ENCODE measurements at regions not wholly inside any gene's neighbourhood (a gene's known extent, or its start where the extent isn't known, plus 50 kb on each side); places are given as distances from the start of the nearest gene placed in this dataset.
A peak's percentile ranks its signal among the peaks of the same experiment; 100 is the strongest.

DNA sequence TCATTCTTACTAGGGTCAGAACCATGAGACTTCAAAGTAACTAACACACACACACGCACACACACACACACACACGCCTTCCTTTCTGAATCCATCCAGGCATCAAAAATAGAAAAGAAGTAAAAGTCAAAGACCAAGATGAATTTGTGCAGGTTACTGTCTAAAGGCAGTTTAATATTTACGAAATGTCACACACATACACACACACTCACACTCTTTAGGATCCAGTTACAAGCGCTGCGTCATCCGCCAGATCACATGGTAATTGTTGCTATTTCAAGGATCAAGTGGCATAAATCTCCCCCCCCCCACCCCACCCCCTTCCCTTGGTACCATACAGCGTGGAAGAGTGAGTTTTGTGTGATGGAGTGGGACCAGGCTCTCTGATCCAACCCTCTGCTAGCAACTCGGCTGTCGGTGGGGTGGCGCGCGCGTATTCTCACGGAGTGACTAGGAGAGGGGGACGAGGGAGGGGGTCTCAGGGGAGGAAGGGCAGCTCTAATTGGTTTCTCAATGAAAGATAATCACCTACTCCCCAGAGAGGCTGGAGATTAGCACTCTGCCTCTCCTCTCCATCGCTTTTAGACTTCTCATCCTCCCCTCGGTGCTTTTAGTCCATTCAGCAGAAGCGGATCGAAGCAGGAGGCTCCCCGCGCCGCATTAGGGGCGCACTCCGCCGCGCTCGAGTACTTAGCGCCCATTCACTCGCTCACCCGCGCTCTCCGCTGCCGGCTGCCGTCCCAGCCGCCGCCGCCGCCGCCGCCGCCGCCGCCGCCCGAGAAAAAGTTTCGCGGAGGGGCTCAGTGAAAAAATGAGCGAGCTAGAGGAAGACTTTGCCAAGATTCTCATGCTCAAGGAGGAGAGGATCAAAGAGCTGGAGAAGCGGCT lies 83.5 kb upstream of the PRKG1 start:
- no peak for DNase-seq
- Mint-ChIP-seq H3K27ac (no peak overlapping the region), H3K4me3 (peak overlapping the region; percentile 55), H3K27me3 (peaks cover 68% of the 10 kb centered on the region), H3K4me1 (peaks cover 7% of the 10 kb centered on the region), H3K36me3 (no peaks in the 10 kb centered on the region), H3K9me3 (ENCODE audit: low read depth) (no peaks in the 10 kb centered on the region)
- CTCF ChIA-PET = no interaction called here
- ATAC-seq = peak; percentile 42

DNA sequence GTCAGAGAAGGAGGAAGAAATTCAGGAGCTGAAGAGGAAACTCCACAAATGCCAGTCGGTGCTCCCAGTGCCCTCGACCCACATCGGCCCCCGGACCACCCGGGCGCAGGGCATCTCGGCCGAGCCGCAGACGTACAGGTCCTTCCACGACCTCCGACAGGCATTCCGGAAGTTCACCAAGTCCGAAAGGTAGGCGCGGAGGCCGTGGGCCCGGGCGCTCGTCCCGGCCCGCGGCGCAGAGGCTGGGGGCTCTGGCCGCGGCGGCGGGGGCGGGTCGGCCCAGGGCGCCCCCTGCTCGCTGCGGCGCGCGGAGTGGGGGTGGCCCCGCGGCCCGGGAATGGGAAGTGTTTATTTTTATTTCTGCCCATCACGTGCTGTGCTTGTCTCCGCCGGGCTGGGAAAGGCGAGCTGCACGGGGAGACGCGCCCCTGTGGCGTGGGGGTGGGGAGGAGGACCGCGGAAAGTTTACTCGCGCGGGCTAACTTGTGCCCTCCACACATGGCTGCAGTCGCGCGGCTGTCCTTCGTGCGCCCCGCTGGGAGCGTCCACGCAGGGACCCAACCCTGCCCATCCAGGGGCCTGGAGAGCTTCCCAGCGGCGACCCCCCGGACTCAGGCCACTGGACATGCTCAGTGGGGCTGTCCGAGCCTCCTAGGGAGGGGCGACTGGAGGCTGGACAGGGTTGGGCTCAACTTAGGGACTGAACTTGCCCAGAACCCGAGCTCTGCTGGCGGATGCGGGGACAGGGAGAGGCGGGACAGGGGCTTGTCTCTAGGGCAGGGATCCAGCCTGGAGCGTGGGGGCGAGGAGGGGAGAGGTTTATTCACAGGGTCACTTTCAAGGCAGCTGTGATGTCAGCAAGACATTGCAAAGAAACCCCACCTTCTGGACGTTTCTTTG lies 82.6 kb upstream of the PRKG1 start:
- Mint-ChIP-seq H3K9me3 (ENCODE audit: low read depth) (no peaks in the 10 kb centered on the region), H3K36me3 (no peaks in the 10 kb centered on the region), H3K4me1 (peaks cover 7% of the 10 kb centered on the region), H3K27ac (no peak overlapping the region), H3K27me3 (peaks cover 74% of the 10 kb centered on the region), H3K4me3 (peak overlapping the region; percentile 55)
- no peak for ATAC-seq
- CTCF ChIA-PET = no interaction called here
- no peak for DNase-seq

DNA sequence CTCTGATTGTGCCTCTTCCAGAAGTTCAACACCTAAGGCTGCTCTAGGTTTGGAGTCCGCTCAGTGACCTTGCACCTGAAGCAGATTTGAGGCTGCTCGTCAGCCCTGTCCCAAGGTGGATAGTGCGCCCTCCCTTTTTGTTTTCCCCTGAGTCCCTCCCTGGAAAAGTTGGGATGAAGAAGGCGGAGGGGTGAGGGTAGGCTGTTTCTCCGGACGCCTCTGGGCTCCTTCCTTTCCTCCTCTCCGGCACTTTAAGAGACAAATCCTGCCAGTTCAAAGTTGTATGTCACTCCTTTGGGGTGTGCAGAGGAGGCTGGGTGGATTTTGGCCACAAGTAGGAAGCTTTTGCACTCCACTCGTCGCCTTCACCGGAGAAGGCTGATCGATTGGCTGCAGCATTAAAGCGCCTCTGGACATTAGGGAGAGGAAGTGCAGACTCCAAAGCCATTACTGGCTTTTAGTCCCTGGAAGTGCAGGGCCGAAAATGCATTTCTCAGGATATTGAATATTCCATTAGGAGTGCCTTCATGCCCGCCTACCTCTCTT lies 81.9 kb upstream of the PRKG1 start:
- DNase-seq (no peak), ATAC-seq (no peak)
- no peak overlapping the region for H3K27ac Mint-ChIP-seq
- no peak overlapping the region for H3K4me3 Mint-ChIP-seq
- H3K36me3 Mint-ChIP-seq = no peaks in the 10 kb centered on the region
- CTCF ChIA-PET = no interaction called here
- H3K9me3 Mint-ChIP-seq (ENCODE audit: low read depth) = no peaks in the 10 kb centered on the region
- H3K27me3 Mint-ChIP-seq = peaks cover 74% of the 10 kb centered on the region
- peaks cover 7% of the 10 kb centered on the region for H3K4me1 Mint-ChIP-seq

DNA sequence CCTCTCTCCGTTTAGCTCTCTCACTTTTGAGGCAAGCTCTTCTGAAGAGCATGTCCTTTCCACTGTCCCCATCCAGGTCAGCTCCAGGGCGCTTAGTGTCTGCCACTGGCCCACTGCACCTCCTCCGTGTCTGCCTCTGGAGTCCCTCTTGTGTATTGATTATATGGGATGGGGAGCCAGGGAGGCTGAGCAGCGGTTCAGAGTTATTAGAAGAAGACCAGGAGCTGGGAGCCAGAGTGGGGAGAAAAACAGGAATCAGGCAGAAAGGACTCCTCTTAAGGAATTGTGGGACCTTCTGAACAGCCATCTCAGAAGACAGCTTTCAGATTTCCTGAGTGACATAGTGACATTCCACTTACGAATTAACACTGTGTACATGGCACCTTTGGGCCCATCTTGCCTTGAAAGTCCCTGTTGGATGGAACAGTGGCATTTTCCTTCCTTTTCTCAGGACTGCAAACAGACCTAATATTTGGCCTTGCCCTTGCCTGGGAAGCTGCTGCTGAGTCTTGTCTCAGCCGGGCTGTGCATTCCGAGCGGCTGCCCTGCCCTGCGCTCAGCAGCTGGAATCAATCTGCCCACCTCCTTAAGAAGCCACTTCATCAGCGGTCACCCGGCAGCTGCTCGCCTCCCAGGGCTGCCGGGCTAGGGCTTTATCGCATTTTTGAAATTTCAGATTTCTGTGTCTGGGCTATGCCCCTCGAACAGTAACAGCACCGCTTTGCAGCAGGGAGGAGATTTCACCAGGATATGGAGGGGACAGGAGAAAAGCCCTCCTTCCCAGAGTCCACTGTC lies 81.1 kb upstream of the PRKG1 start:
- no peak for ATAC-seq
- DNase-seq = no peak
- peaks cover 73% of the 10 kb centered on the region for H3K27me3 Mint-ChIP-seq
- no peak overlapping the region for H3K4me3 Mint-ChIP-seq
- H3K9me3 Mint-ChIP-seq (ENCODE audit: low read depth) = no peaks in the 10 kb centered on the region
- no peaks in the 10 kb centered on the region for H3K36me3 Mint-ChIP-seq
- H3K4me1 Mint-ChIP-seq = peaks cover 7% of the 10 kb centered on the region
- CTCF ChIA-PET = no interaction called here
- H3K27ac Mint-ChIP-seq = no peak overlapping the region

DNA sequence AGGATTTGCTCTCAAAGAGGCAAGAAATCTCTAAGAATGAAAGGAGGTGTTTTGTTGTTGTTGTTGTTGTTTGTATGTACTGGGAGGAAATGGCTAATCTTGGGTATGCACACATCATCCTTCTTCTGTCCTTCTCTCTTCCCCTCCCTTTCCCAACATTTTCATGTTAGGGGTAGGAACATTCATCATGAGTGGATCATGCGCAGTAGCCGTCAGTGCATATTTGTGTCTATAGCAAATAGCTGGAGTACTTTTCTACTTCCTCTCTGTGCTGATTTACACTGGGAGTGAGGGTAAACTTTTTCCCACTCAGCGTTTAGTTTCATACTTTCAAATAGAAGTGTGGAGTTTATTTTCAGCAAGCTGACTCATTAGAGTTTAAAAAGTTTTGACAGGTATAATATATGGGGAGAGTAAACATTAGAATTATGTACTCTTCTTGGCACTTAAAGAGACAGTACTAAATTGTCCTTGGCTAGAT lies 80.5 kb upstream of the PRKG1 start:
- no peaks in the 10 kb centered on the region for H3K36me3 Mint-ChIP-seq
- CTCF ChIA-PET = no interaction called here
- H3K27ac Mint-ChIP-seq = no peak overlapping the region
- ATAC-seq (no peak), DNase-seq (no peak)
- H3K4me1 Mint-ChIP-seq = peaks cover 7% of the 10 kb centered on the region
- no peak overlapping the region for H3K4me3 Mint-ChIP-seq
- H3K27me3 Mint-ChIP-seq = peaks cover 69% of the 10 kb centered on the region
- no peaks in the 10 kb centered on the region for H3K9me3 Mint-ChIP-seq (ENCODE audit: low read depth)

DNA sequence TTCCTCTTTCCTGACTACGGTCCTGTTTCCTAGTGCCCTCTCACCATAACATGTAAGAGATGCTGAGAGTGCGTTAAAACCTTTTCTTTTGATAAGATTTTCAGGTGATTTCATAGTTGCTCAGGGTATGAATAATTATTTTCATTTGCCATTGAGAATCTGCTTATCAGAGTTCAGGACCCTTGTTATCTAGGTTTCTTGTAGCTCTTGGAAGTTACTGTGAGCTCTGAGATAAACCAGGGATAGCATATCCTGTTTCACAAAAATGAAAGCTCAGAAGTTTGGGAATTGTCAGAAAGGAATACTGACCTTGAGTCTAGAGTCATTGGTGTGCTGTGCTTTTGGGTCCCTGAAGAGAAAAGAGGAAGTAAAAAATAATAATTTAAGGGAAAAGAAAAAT lies 76.8 kb upstream of the PRKG1 start:
- no peak overlapping the region for H3K27ac Mint-ChIP-seq
- no peak for DNase-seq
- H3K4me1 Mint-ChIP-seq = no peaks in the 10 kb centered on the region
- H3K36me3 Mint-ChIP-seq = no peaks in the 10 kb centered on the region
- ATAC-seq = no peak
- CTCF ChIA-PET = no interaction called here
- H3K27me3 Mint-ChIP-seq = peaks cover 55% of the 10 kb centered on the region
- H3K4me3 Mint-ChIP-seq = no peak overlapping the region
- no peaks in the 10 kb centered on the region for H3K9me3 Mint-ChIP-seq (ENCODE audit: low read depth)

DNA sequence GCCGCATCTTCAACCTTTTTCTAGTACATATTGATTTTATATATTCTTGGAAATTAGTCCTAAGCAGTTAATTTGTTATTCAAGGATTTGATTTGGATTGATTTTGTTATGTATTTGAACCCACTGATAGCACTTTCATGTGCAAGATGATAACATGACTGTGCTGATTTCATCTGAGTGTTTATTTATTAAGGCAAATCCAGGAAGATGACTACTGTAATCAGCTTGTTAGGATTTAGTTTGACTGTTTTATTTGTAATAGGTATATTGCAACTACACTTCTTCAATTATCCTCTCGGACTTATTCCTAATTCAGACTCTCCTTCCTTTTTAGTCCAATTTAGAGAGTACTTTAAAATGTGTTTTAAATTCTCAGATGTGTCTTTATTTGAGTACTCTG lies 75.1 kb upstream of the PRKG1 start:
- H3K4me3 Mint-ChIP-seq = no peak overlapping the region
- CTCF ChIA-PET = no interaction called here
- no peak overlapping the region for H3K27ac Mint-ChIP-seq
- H3K4me1 Mint-ChIP-seq = no peaks in the 10 kb centered on the region
- no peaks in the 10 kb centered on the region for H3K36me3 Mint-ChIP-seq
- ATAC-seq (no peak), DNase-seq (no peak)
- H3K9me3 Mint-ChIP-seq (ENCODE audit: low read depth) = no peaks in the 10 kb centered on the region
- H3K27me3 Mint-ChIP-seq = peaks cover 39% of the 10 kb centered on the region

DNA sequence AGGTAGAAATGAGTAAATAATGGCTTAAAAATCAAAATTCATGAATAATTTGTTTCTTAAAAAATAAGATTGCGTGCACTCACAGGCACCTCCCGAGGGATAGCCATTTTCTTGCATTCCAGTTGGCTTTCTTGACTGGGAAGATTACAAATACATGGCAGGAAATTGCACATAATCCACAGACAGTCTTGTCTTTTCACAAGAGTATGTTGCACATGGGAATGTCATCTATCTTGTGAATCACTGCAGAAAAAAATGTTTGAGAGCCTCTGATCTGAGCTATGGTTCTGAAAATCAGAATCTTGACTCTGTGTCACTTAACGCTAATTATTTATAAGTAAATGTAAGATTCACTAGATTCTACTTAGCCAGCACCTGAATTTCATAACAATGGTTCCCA lies 74.1 kb upstream of the PRKG1 start:
- no peaks in the 10 kb centered on the region for H3K4me1 Mint-ChIP-seq
- ATAC-seq (no peak), DNase-seq (no peak)
- no peak overlapping the region for H3K27ac Mint-ChIP-seq
- no peaks in the 10 kb centered on the region for H3K9me3 Mint-ChIP-seq (ENCODE audit: low read depth)
- peaks cover 35% of the 10 kb centered on the region for H3K27me3 Mint-ChIP-seq
- H3K36me3 Mint-ChIP-seq = no peaks in the 10 kb centered on the region
- CTCF ChIA-PET = no interaction called here
- H3K4me3 Mint-ChIP-seq = no peak overlapping the region

DNA sequence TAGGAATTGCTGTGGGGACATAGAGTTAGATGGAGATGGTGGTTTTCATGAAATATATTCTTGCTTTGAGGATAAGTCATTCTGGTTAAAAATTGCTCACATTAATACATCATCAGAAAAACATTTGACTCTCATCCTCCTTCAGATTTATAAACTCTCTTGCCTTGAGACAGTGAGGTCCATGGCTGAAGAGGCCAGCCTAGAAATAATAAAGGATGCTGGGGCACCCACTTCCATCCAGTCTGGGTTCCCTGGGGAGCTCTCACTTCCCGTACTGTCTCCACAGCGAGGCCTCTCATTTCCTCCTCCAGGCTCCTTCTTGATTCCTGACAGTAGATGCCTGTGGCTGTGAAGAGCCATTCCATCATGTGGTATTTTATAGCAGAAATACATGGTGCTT lies 73.3 kb upstream of the PRKG1 start:
- ATAC-seq (no peak), DNase-seq (no peak)
- H3K4me3 Mint-ChIP-seq = no peak overlapping the region
- no peak overlapping the region for H3K27ac Mint-ChIP-seq
- CTCF ChIA-PET = no interaction called here
- peaks cover 33% of the 10 kb centered on the region for H3K27me3 Mint-ChIP-seq
- no peaks in the 10 kb centered on the region for H3K36me3 Mint-ChIP-seq
- no peaks in the 10 kb centered on the region for H3K9me3 Mint-ChIP-seq (ENCODE audit: low read depth)
- H3K4me1 Mint-ChIP-seq = no peaks in the 10 kb centered on the region

DNA sequence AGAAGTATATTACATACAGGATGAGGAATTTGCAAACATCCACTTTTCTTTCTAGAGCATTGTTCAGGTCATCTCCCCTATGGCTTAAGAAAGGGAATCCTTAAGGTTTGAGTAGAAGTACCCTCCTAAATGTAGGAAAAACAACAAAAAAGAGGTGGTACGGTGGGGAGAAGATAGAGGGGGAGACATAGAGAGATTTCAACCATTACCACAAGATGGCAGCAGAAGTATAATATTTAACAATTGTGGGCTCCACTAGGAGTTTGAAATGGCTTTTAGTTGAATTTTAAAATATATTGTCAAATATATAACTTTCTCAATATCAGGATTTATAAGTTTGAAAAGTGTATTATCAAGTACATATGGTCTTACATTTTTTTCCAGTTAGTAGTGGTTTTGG lies 72.7 kb upstream of the PRKG1 start:
- H3K27me3 Mint-ChIP-seq = peaks cover 28% of the 10 kb centered on the region
- ATAC-seq (no peak), DNase-seq (no peak)
- CTCF ChIA-PET = no interaction called here
- no peak overlapping the region for H3K4me3 Mint-ChIP-seq
- no peaks in the 10 kb centered on the region for H3K9me3 Mint-ChIP-seq (ENCODE audit: low read depth)
- no peak overlapping the region for H3K27ac Mint-ChIP-seq
- H3K4me1 Mint-ChIP-seq = no peaks in the 10 kb centered on the region
- no peaks in the 10 kb centered on the region for H3K36me3 Mint-ChIP-seq

DNA sequence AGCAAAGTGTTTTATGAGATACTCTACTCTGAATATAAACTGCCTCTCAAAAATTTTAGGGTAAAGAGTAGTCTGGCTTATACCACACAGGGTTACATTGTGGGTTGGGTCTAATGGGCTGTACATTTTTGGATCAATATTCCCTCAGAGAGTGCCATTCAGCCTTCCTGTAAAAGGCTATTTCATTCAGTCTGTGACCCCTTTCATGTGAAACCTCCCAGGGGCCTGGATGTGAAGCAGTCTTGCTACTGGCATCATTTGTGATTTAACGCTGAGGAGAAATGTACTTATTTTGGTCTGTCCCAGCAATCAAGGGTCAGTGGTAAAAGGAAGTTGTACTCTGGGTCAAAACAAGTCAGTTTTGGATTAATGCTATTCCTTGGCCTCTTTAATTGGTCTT lies 71.8 kb upstream of the PRKG1 start:
- CTCF ChIA-PET = no interaction called here
- DNase-seq = no peak
- Mint-ChIP-seq H3K36me3 (no peaks in the 10 kb centered on the region), H3K27me3 (peaks cover 20% of the 10 kb centered on the region), H3K27ac (no peak overlapping the region), H3K4me3 (no peak overlapping the region), H3K4me1 (no peaks in the 10 kb centered on the region), H3K9me3 (ENCODE audit: low read depth) (no peaks in the 10 kb centered on the region)
- no peak for ATAC-seq

DNA sequence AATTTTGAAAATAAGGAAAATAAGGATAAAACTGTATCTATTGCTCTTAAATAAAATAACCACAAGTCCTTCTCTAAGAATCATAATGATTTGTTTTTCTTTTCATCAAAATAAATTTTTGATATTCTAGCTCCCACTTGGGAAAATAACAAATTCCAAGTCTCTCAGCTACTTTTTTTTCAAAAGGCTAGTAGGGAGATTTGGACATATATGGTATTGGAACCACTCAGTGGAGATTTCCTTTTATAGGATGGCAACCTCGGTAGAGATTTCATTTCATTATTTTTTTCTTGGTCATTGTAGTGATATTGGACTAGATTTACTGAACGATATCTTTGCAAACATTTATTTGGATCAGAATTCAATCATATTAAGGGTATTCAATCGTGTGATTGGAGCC lies 69.5 kb upstream of the PRKG1 start:
- Mint-ChIP-seq H3K36me3 (no peaks in the 10 kb centered on the region), H3K4me3 (no peak overlapping the region), H3K4me1 (no peaks in the 10 kb centered on the region), H3K27ac (no peak overlapping the region), H3K27me3 (peaks cover 11% of the 10 kb centered on the region), H3K9me3 (ENCODE audit: low read depth) (no peaks in the 10 kb centered on the region)
- no peak for DNase-seq
- CTCF ChIA-PET = no interaction called here
- no peak for ATAC-seq

DNA sequence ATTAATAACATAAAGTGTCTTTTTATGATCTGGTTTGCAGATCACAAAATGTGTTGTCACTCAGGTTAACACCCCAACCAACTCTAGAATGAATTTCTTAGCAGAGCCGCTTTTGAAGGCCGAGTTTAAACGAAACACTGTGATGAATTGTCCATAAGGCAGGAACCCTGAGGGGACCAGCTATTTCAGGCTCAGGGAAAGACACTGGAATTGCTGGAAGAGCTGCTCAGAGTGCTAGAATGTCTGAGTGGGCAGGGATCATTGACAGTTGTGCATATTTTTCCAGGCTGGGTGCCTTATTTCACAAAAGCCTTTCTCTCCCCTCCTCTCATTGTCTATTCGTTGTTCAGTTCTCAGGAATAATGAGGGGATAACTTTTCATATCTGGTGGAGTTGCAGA lies 68.7 kb upstream of the PRKG1 start:
- DNase-seq = no peak
- Mint-ChIP-seq H3K27ac (no peak overlapping the region), H3K4me1 (no peaks in the 10 kb centered on the region), H3K4me3 (no peak overlapping the region), H3K27me3 (peaks cover 12% of the 10 kb centered on the region), H3K9me3 (ENCODE audit: low read depth) (no peaks in the 10 kb centered on the region), H3K36me3 (no peaks in the 10 kb centered on the region)
- CTCF ChIA-PET = no interaction called here
- ATAC-seq = no peak

Data from activated CD8-positive, alpha-beta memory T cell treated with anti-CD3 and anti-CD28 coated beads, Interleukin-2, amount 10 ng/mL, durations not matched to agents 7 days and 5 days (primary cell).